GM23338 (cell line): ENCODE measurements at regions not wholly inside any gene's neighbourhood (a gene's known extent, or its start where the extent isn't known, plus 50 kb on each side); places are given as distances from the start of the nearest gene placed in this dataset.

Experiments
- ATAC-seq: fragments of 200-7000 bp; cut with Tn5 transposase; 3 replicates; pipeline ENCODE4 v1.9.1; 2020
- DNase-seq: peaks from one replicate; pipeline ENCODE4 v3.0.0-alpha.2; 2015; ENCODE audit warnings: low spot score
- H2AFZ ChIP-seq: fragments of 200-600 bp; sonication (generic); 2 replicates; pipeline ENCODE4 v1.8.0; 2016; ENCODE audit warnings: antibody characterized with exemption, mild to moderate bottlenecking, moderate library complexity
- H3F3A ChIP-seq: fragments of 200-600 bp; sonication (generic); replicated peaks from 2 replicates; pipeline ENCODE4 v1.8.0; 2017; ENCODE audit warnings: antibody characterized with exemption, mixed run types, low read depth
- H3K27ac ChIP-seq: fragments of 200-600 bp; sonication (generic); 2 replicates; pipeline ENCODE4 v1.6.1; 2016; ENCODE audit warnings: low read depth
- H3K27me3 ChIP-seq: fragments of 200-600 bp; sonication (generic); 2 replicates; pipeline ENCODE4 v1.8.0; 2016; ENCODE audit warnings: mild to moderate bottlenecking, mixed run types, moderate library complexity; ENCODE audit not compliant: insufficient read depth
- H3K36me3 ChIP-seq: fragments of 200-600 bp; sonication (generic); 2 replicates; pipeline ENCODE4 v1.8.0; 2016; ENCODE audit warnings: mild to moderate bottlenecking; ENCODE audit not compliant: insufficient read depth
- H3K4me1 ChIP-seq: fragments of 200-600 bp; sonication (generic); 2 replicates; pipeline ENCODE4 v1.8.0; 2016; ENCODE audit warnings: mild to moderate bottlenecking, moderate library complexity; ENCODE audit not compliant: insufficient read depth
- H3K4me2 ChIP-seq: fragments of 200-600 bp; sonication (generic); 2 replicates; pipeline ENCODE4 v1.7.1; 2017; ENCODE audit warnings: mixed run types
- H3K4me3 ChIP-seq: fragments of 200-600 bp; sonication (generic); 2 replicates; pipeline ENCODE4 v1.6.1; 2016; ENCODE audit warnings: mixed run types
- H3K79me2 ChIP-seq: fragments of 200-600 bp; sonication (generic); replicated peaks from 2 replicates; pipeline ENCODE4 v1.8.0; 2017; ENCODE audit warnings: mild to moderate bottlenecking; ENCODE audit not compliant: insufficient read depth
- H3K9me2 ChIP-seq: fragments of 200-600 bp; sonication (generic); 2 replicates; pipeline ENCODE4 v1.8.0; 2017; ENCODE audit not compliant: insufficient read depth
- H4K20me1 ChIP-seq: fragments of 200-600 bp; sonication (generic); replicated peaks from 2 replicates; pipeline ENCODE4 v1.8.0; 2017; ENCODE audit warnings: mild to moderate bottlenecking; ENCODE audit not compliant: insufficient read depth
- H3K27ac Mint-ChIP-seq: 2 replicates; pipeline ENCODE4 v1.8.0; 2020; ENCODE audit warnings: inconsistent platforms, mild to moderate bottlenecking, moderate library complexity, mixed read lengths
- H3K27me3 Mint-ChIP-seq: 3 replicates; pipeline ENCODE4 v1.8.0; 2022; ENCODE audit warnings: low read depth, mild to moderate bottlenecking, moderate library complexity, mixed read lengths, inconsistent platforms; ENCODE audit not compliant: insufficient read depth, poor library complexity
- H3K36me3 Mint-ChIP-seq: 3 replicates; pipeline ENCODE4 v1.8.0; 2021; ENCODE audit warnings: low read depth, mild to moderate bottlenecking, inconsistent platforms, moderate library complexity, mixed read lengths
- H3K4me1 Mint-ChIP-seq: 3 replicates; pipeline ENCODE4 v1.8.0; 2020; ENCODE audit warnings: mild to moderate bottlenecking, inconsistent platforms, mixed read lengths
- H3K4me3 Mint-ChIP-seq: 3 replicates; pipeline ENCODE4 v1.8.0; 2021; ENCODE audit warnings: moderate library complexity, mild to moderate bottlenecking, inconsistent platforms, mixed read lengths
- H3K9me3 Mint-ChIP-seq: 3 replicates; pipeline ENCODE4 v1.8.0; 2020; ENCODE audit warnings: moderate library complexity, mild to moderate bottlenecking, inconsistent platforms, mixed read lengths
- CREB1 ChIP-seq: fragments of 250-450 bp; sonication (Bioruptor Pico); IDR thresholded peaks from 2 replicates; pipeline ENCODE4 v1.5.0; 2020; ENCODE audit warnings: low read depth, mild to moderate bottlenecking, moderate library complexity
- CTCF ChIP-seq, 2 experiments: fragments of 200-600 bp in 1 of 2; sonication (generic) in 1 of 2; conservative IDR thresholded peaks; 2 replicates each; pipeline versions ENCODE4 v1.5.1 to v1.6.1; 2016 to 2017; ENCODE audit warnings: antibody characterized with exemption in 2 of 2, low read depth in 2 of 2, mild to moderate bottlenecking in 2 of 2, moderate library complexity in 1 of 2
- JUNB ChIP-seq: IDR thresholded peaks from one replicate; pipeline ENCODE4 v1.6.1; 2016; ENCODE audit warnings: antibody characterized with exemption; ENCODE audit not compliant: unreplicated experiment
- NANOG ChIP-seq: IDR thresholded peaks from 2 replicates; pipeline ENCODE4 v1.6.1; 2016; ENCODE audit warnings: antibody characterized with exemption, borderline replicate concordance
- STAT1 ChIP-seq: IDR thresholded peaks from one replicate; pipeline ENCODE4 v1.6.1; 2016; ENCODE audit warnings: antibody characterized with exemption; ENCODE audit not compliant: unreplicated experiment
- TF ChIP-seq, protein P1 (sequence below): IDR thresholded peaks from one replicate; pipeline ENCODE4 v1.6.1; 2018; ENCODE audit warnings: antibody characterized with exemption; ENCODE audit not compliant: unreplicated experiment
- TF ChIP-seq, protein P2 (sequence below): fragments of 250-450 bp; sonication (Bioruptor Pico); IDR thresholded peaks from 2 replicates; pipeline ENCODE4 v1.5.0; 2020; ENCODE audit warnings: mild to moderate bottlenecking, moderate library complexity

GRCh38 chr6:85322446-85323105 is 127.3 kb upstream of the NT5E start (continued):
- TF ChIP-seq CTCF (conservative IDR thresholded peaks at IDR 0.05; ENCODE audit: low read depth in 2 of 2): no peak
- TF ChIP-seq JUNB: no peak
- TF ChIP-seq NANOG: no peak
- TF ChIP-seq, protein P1, sequence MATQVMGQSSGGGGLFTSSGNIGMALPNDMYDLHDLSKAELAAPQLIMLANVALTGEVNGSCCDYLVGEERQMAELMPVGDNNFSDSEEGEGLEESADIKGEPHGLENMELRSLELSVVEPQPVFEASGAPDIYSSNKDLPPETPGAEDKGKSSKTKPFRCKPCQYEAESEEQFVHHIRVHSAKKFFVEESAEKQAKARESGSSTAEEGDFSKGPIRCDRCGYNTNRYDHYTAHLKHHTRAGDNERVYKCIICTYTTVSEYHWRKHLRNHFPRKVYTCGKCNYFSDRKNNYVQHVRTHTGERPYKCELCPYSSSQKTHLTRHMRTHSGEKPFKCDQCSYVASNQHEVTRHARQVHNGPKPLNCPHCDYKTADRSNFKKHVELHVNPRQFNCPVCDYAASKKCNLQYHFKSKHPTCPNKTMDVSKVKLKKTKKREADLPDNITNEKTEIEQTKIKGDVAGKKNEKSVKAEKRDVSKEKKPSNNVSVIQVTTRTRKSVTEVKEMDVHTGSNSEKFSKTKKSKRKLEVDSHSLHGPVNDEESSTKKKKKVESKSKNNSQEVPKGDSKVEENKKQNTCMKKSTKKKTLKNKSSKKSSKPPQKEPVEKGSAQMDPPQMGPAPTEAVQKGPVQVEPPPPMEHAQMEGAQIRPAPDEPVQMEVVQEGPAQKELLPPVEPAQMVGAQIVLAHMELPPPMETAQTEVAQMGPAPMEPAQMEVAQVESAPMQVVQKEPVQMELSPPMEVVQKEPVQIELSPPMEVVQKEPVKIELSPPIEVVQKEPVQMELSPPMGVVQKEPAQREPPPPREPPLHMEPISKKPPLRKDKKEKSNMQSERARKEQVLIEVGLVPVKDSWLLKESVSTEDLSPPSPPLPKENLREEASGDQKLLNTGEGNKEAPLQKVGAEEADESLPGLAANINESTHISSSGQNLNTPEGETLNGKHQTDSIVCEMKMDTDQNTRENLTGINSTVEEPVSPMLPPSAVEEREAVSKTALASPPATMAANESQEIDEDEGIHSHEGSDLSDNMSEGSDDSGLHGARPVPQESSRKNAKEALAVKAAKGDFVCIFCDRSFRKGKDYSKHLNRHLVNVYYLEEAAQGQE: no peak
- TF ChIP-seq CREB1: no peak

DNA sequence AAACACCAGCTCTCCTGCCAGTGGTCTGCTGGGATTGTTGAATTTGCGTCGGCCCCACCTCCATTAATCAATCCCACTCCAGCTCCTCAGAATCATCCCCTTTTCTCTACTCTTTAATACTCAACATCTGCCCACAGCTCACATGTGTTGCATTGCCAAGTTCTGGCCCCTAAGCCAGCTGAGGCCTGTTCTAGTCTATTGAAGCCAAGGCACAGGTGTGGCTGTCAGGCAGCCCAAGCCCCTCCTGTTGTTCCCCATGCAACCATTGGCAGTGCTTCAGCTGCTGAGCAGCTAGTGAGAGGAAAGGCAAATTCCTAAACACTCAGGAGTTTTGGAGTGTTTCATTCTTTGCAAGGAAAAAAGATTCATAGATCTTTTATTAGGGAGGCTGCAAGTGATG is 128.0 kb upstream of the NT5E start:
- Mint-ChIP-seq H3K27me3 (no peaks in the 10 kb centered on the region), H3K9me3 (peaks cover 23% of the 10 kb centered on the region)
- TF ChIP-seq NANOG (no peak), STAT1 (no peak), JUNB (no peak)
- TF ChIP-seq, protein P2, sequence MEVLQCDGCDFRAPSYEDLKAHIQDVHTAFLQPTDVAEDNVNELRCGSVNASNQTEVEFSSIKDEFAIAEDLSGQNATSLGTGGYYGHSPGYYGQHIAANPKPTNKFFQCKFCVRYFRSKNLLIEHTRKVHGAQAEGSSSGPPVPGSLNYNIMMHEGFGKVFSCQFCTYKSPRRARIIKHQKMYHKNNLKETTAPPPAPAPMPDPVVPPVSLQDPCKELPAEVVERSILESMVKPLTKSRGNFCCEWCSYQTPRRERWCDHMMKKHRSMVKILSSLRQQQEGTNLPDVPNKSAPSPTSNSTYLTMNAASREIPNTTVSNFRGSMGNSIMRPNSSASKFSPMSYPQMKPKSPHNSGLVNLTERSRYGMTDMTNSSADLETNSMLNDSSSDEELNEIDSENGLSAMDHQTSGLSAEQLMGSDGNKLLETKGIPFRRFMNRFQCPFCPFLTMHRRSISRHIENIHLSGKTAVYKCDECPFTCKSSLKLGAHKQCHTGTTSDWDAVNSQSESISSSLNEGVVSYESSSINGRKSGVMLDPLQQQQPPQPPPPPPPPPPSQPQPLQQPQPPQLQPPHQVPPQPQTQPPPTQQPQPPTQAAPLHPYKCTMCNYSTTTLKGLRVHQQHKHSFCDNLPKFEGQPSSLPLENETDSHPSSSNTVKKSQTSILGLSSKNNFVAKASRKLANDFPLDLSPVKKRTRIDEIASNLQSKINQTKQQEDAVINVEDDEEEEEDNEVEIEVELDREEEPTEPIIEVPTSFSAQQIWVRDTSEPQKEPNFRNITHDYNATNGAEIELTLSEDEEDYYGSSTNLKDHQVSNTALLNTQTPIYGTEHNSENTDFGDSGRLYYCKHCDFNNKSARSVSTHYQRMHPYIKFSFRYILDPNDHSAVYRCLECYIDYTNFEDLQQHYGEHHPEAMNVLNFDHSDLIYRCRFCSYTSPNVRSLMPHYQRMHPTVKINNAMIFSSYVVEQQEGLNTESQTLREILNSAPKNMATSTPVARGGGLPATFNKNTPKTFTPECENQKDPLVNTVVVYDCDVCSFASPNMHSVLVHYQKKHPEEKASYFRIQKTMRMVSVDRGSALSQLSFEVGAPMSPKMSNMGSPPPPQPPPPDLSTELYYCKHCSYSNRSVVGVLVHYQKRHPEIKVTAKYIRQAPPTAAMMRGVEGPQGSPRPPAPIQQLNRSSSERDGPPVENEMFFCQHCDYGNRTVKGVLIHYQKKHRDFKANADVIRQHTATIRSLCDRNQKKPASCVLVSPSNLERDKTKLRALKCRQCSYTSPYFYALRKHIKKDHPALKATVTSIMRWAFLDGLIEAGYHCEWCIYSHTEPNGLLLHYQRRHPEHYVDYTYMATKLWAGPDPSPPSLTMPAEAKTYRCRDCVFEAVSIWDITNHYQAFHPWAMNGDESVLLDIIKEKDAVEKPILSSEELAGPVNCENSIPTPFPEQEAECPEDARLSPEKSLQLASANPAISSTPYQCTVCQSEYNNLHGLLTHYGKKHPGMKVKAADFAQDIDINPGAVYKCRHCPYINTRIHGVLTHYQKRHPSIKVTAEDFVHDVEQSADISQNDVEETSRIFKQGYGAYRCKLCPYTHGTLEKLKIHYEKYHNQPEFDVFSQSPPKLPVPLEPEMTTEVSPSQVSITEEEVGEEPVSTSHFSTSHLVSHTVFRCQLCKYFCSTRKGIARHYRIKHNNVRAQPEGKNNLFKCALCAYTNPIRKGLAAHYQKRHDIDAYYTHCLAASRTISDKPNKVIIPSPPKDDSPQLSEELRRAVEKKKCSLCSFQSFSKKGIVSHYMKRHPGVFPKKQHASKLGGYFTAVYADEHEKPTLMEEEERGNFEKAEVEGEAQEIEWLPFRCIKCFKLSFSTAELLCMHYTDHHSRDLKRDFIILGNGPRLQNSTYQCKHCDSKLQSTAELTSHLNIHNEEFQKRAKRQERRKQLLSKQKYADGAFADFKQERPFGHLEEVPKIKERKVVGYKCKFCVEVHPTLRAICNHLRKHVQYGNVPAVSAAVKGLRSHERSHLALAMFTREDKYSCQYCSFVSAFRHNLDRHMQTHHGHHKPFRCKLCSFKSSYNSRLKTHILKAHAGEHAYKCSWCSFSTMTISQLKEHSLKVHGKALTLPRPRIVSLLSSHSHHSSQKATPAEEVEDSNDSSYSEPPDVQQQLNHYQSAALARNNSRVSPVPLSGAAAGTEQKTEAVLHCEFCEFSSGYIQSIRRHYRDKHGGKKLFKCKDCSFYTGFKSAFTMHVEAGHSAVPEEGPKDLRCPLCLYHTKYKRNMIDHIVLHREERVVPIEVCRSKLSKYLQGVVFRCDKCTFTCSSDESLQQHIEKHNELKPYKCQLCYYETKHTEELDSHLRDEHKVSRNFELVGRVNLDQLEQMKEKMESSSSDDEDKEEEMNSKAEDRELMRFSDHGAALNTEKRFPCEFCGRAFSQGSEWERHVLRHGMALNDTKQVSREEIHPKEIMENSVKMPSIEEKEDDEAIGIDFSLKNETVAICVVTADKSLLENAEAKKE (CRISPR knock-in tag): no peak

More for the DNA sequence above, 128.0 kb upstream of the NT5E start:
- no peaks in the 10 kb centered on the region; the same call in 2 of the 3 replicates for H3K4me1 Mint-ChIP-seq
- Histone ChIP-seq H3K36me3 (no peaks in the 10 kb centered on the region; the same call in 1 of the 2 replicates), H4K20me1 (no peaks in the 10 kb centered on the region), H3K9me2 (no peaks in the 10 kb centered on the region), H3K4me1 (no peaks in the 10 kb centered on the region), H3F3A (no peaks in the 10 kb centered on the region), H3K27me3 (no peaks in the 10 kb centered on the region), H3K4me2 (no peak overlapping the region), H3K27ac (no peak overlapping the region), H2AFZ (no peak overlapping the region), H3K4me3 (no peak overlapping the region), H3K79me2 (no peaks in the 10 kb centered on the region)
- DNase-seq: peak; percentile 26
- H3K4me3 Mint-ChIP-seq: no peak overlapping the region
- H3K27ac Mint-ChIP-seq: no peak overlapping the region
- peak; percentile 58; the same call in 2 of the 3 replicates for ATAC-seq
- H3K36me3 Mint-ChIP-seq: peaks cover 10% of the 10 kb centered on the region
